GM18519 (cell line): ENCODE measurements at regions not wholly inside any gene's neighbourhood (a gene's known extent, or its start where the extent isn't known, plus 50 kb on each side); places are given as distances from the start of the nearest gene placed in this dataset.
A peak's percentile ranks its signal among the peaks of the same experiment; 100 is the strongest.
"Not testable (repeated sequence)": the region's sequence is repeated elsewhere in the genome, so short reads cannot be mapped to it uniquely, and the experiment has no call there.

ENCODE experiments used
- ATAC-seq: cut with Tn5 transposase; IDR thresholded peaks from one replicate; pipeline ENCODE4 v1.9.1; 2021; ENCODE audit warnings: mild to moderate bottlenecking, moderate library complexity; ENCODE audit not compliant: unreplicated experiment, low FRiP score

DNA sequence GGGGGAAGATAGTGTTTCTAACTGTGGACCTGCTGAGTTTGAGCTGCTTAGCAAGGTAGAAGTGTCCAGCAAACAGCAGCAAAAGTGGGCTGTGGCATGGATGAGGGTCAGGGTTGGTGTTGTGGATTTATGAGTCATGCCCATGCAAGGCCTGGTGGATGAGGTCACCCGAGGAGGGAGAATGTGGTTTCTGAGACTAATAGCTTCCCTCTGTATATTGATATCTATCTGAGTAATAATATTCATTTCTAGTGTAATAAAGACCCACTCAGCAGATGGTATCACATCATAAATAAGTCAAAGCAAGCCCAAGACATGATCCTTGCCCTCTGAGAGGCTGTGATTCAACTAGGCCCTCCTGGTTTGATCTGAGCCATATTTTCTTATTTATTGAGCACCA is 597.8 kb upstream of the CLINT1 start:
- no peak for ATAC-seq

DNA sequence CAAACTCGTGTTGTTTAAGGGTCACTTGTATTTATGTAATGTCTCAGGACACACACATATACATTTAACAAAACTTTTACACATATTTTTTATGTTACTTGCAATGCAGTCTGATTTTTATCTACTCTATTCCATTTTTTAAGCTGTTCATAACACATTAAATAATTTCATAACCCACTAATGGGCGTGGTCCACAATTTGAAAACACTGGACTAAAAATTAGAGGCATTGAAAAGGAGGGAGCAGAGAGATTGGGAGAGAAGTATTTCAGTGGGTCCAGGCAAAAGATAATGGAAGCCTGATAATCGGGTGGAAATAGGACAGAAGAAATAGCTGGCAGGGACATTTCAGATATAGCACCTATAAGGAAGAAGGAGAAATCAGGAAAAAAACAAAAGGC is 597.3 kb upstream of the CLINT1 start:
- no peak for ATAC-seq

DNA sequence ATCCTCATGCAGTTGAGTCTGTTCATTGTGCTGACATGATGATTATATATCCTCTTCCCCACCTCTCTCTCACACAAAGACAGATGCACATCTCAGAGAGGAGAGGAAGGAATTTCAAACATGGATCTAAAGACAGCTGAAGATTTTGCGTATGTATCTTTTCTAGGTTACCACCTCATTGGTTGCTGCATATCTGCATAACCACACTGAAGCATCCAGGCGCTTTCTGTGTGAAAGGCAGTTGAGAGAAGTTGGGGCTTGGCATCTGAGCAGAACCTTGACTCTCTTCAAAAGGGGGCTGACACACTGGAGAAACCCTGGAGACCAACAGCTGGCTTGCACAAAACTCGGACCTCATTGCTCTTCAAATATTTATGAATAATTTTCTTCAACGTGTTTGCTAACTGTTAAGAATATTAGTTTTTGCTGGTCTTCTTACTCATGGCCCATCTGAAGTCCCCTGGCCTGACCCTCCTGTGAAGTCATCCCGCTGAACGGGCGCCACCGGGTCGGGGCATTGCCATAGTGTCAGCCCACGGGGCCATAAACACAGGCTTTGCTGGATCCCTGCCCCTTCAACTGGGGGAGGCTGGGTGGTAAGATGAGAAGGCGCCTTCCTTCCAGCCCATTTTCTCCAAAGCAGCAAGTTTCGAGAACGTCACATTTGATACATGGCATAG is 593.2 kb upstream of the CLINT1 start:
- no peak for ATAC-seq

DNA sequence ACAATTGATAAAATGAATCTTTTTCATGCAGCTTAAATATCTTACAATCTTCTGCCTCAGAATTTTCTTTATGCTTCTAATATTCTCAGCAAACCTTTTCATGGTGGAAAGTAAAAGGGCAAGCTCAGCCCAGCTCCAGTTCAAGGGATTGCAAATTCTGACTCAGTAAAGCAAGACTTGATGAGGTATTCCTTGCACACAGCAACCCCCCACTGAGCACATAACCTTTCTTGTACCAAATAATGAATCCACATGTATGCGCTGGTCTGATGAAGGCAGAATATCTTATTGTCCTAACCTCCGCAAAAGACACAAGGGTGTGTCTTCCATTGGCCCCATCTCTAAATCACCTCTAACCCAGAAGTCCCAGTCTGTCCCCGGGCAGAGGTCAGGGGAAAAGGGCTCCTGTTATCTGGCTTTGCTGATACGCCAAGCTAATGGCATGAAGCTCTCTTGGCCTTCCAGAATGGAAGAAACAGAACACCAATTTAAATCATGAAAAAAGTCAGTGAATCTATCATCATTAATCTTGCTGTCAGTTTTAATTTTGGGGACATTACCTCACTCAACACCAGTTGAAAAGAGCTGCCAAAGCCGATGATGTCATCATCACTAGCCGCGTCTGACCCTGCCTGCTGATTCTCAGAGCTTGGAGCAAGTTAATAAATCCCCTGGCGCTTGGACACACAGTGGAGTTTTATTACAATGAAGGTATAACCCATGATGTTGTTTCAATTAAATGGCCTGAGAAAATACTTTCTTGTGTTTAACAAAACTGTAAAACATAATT is 592.5 kb upstream of the CLINT1 start:
- no peak for ATAC-seq

DNA sequence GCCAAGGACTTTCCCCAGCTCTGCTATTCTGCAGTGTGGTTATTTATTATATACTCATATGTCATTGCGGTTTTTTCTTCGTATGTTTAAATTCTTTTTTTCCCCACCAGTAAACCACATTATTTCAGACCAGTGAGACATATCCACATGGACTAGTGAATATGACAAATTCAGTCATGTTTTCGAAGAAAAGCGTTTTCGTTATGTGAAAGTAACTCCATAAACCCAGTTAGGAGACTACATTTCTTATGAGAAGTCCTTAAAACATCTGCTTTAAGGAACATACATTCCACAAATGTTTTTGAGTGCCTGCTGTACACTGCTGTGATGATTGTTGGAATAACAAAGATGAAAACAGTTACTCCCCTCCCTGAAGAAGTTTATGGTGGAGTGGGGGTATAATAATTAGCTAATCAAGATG is 591.8 kb upstream of the CLINT1 start:
- ATAC-seq, result no peak

DNA sequence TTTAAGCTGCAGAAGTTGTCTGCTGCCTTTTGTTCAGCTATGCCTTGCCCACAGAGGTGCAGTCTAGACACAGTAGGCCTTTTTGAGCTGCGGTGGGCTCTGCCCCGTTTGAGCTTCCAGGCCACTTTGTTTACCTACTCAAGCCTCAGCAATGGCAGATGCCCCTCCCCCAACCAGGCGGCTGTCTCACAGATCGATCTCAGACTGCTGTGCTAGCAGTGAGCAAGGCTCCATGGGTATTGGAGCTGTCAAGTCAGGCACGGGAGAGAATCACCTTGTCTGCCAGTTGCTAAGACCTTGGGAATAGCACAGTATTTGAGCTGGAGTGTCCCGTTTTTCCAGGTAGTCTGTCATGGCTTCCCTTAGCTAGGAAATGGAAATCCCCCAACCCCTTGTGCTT is 587.8 kb upstream of the CLINT1 start:
- ATAC-seq, result not testable (repeated sequence)

DNA sequence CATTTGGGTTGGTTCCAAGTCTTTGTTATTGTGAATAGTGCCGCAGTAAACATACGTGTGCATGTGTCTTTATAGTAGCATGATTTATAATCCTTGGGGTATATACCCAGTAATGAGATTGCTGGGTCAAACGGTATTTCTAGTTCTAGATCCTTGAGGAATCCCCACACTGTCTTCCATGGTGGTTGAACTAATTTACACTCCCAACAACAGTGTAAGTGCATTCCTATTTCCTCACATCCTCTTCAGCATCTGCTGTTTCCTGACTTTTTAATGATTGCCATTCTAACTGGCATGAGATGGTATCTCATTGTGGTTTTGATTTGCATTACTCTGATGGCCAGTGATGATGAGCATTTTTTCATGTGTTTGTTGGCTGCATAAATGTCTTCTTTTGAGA is 580.3 kb upstream of the CLINT1 start:
- ATAC-seq, result not testable (repeated sequence)

DNA sequence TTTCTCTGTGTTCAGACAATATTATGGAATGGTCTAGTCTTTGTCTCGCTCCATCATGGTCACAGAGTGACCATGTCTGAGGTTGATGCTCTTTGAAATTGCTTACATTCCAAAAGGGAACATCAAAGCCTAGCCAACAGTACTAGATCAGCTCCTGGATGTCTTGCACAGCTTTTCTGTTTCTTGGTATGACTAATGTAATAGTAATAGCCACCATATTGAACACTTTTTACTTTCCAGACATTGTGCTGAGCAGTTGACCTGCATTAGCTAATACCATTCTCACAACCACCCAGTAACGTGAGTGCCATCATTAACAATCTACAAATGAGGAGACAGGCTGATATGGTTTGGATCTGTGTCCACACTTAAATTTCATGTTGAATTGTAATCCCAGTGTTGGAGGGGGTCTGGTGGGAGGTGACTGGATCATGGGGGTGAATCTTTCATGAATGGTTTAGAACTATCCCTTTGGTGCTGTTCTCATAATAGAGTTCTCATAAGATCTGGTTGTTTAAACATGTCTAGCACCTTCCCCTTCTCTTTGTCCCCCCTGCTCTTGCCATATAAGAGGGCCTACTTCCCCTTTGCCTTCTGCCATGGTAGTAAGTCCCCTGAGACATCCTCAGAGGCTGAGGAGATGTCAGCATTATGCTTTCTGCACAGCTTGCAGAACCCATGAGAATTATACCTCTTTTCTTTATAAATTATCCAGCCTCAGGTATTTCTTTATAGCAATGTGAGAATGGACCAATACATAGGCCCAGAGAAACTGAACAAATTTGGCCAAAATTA is 577.5 kb upstream of the CLINT1 start:
- no peak for ATAC-seq

DNA sequence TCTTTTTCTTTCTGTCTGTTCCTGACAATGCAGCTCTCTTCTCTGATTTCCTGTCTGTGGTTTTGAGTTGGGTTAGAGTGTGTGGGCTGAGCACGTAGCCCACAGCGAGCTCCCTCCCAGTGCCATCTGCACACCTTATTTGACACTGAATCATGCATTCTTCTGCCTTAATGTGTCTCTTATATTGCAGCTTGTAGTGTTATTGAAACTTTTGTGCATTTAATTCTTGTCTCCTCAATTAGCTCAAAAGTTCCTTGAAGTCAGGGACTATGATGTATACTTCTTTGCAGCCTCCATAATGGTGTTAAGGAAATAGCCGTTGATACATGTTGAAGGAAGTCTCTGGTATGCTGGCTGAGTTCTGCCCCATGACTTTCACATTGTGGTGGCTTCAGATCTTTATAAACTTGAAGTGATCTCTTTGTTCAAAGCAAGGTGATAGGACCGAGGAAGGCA is 576.2 kb upstream of the CLINT1 start:
- peak; percentile 51 for ATAC-seq

DNA sequence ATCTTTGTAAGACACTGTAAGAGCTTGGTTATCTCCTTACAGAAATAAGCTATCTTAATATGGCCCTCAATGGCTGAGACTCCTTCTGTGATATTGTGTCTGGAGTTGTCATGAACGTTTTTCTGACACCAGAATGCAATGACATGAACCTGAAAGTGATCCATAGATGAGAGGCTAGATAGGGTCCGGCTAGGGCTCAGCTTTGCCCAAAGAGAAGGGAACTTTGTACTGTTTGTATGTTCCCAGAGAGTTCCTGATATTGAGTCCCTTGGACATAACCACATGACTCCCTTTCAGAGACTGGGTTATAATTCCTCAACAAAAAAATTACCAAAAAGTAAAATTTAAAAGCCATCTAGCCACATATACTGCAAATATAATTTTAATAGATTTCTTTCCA is 575.8 kb upstream of the CLINT1 start:
- ATAC-seq, result no peak

DNA sequence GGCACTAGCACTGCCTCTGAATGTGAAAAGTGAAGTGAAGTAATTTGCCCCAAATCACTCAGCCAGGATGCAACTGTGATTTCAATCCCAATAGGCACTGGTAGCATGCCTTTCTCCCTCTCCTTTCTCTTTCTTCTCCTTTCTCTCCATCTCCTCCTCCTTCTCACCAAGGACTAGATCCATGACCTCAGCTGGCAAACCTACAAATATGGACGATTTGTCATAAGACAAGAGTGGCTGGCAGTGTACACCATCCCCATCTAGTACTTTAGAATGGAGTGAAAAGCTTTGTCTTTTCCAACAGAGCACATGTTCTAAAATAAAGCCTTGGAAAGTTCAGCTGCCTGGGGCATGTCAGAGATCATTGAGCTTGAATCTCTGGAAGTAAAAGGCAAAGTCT is 574.7 kb upstream of the CLINT1 start:
- ATAC-seq, result no peak

DNA sequence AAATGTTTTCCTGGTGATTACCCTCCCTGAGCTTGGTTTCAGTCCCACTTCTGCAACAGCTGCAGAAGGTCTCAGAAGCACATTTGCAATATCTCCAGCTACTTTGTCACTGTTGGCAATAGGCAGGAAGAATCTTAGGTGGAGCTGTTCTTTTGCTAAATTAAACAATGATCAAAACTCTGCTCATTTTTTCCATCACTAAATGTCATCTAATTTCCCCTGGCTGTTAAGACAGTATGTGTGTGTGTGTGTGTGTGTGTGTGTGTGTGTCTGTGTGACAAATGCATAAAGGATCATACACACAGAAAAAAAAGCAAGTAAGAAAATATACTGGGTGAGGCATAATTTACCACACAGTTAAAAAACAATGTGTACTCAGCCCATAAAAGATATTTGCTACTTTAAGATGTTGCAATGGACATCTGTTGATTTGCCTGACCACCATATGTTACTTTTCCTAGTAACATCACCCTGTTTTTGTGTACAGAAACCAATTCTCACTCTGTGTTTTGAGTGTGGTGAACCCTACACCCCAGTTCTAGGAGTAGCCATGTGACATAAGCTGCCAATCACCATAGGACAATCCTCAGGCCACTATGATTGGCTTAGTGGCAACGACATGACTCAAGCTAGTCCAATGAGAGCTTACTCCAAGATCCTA is 572.6 kb upstream of the CLINT1 start:
- ATAC-seq, result no peak

DNA sequence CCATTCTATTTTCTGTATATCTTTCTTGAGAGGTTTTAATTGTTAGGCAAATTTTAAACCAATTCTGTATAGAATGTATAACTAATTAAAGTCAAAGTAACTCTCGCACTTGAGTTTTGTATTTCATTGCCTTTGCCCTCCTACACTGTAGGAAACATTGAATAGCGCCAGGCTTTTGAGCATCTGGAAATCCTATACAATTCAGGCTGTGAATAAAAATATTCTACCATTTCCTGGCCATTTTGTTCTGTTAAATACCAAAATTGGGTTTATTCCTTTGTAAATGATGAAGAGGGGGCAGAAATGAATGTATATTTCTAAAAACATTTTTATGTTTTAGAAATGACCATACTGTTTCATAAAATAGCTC is 571.8 kb upstream of the CLINT1 start:
- ATAC-seq, result no peak

DNA sequence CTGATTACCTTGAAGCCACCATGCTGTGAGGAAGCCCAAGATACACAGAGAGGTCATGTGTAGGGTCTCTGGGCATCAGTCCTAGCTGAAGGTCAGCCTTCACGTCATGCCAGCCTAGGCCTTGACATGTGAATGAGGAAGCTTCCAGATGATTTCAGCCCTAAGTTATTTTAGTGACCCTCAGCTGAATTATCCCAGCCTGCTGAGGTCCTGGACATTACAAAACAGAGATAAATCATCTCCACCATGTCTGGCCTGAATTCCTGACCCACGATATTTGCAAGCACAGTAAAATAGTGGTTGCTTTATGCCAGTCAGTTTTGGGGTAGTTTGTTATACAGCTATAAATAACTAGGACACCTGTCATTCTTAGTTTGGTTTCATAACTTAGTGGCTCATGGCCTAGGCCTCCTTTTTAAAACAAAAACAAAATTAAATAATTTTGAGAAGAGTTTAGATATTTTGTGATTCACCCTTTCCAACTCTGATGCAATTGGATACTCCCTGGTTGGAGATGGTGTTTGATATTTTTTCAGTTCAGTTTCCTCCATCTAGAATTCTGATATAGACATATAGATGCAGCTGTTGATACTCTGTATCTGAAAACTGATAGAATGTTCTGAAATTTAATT is 571.3 kb upstream of the CLINT1 start:
- no peak for ATAC-seq

DNA sequence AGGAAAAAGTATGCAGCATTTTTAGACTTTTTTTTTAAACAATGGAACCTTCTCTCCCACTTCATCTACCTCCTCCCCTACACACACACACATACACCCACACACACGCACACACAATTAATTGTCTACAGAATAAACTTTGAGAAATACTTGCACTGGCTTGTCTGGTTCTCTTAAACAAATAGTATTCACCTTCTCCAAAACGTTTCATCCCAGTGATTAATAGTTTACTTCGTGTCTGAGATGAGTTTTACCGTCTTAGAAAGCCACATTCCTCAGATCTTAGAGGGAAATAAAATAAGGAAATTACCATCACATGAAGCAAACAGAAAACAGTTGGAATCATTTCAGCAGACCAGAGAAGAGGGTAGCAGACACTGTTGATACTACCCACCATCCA is 570.6 kb upstream of the CLINT1 start:
- ATAC-seq, result no peak

DNA sequence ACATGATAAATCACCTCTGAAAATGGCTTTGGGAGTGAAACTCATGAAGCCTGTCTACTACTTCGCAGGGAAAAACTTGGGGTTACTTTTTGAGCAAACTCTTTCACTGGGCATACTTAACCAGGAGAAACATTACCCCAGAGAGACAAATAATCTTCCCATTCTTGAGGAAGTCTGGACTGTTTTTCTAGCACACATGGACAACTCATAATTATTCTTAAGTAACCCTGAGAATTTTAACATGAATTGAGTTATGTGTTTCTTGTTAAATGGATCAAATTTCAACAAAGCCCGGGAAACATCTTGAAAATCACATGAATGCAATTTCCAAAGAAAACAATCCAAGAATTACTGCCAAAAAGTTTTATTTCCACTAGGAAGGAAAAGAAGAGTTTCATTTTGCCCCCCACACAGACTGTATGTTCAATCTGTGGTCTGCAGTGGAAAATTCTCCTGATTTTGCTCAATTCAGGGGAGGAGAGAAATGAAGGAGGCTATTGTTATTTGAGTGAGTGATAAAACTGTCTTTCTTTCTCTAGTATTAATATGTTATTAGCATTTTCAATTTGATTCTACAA is 564.8 kb upstream of the CLINT1 start:
- no peak for ATAC-seq

DNA sequence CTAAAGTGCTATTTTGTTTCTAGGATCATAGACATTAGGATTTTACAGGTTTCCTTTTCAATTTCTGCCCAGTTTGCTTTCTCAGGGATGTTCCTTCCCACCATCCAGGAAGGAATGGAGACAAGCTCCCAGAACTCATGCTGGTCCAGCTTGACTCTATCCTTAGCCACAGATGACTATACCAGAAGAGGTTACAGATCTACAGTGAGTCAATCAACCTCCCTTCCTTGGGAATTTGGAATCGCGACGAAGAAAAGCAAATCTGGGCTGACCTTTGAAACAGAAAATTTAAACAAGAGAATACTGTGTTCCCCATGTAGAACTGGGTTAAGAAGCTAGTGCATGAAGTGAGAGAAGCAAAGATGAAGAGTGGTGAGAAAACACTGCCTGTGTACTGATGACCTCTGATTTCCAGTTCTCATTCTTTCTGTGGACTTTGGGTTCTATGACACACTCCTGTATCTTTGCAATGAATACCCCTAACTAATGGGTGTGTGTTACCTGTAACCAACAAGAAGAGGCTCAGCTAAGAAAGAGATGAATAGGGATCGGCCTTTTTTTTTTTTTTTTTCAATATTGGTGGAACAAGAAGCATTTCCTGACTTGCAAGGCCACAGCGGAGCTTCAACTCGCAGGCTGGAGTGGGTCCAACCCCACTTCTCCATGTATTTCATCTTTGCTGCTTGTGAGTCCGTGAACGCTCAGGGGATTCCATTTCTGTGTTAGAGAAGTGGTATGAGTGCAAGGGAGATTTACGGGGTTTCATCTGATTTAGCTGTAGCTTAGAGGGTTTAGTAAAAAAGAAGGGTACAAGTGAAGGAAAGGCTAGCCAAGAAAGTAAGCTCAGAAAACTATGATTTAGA is 563.9 kb upstream of the CLINT1 start:
- no peak for ATAC-seq

DNA sequence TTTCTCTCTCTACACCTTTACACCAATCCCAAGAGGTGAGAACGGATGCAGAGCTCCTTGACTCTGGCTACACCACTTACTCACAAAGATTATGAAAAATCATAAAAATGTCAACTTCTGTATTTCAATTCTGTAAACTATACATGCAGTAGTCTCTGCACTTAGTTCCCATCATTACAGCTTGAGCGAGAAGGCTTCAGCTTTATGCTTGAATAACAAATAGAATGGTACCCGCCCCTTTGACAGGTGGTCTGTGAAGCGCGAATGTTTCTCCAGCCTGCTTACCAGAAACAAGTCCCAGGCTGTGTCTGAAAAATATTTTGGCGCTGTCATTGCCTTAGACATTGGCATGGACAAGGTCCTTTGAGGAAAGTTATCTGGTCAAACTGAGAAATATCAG is 562.4 kb upstream of the CLINT1 start:
- no peak for ATAC-seq

DNA sequence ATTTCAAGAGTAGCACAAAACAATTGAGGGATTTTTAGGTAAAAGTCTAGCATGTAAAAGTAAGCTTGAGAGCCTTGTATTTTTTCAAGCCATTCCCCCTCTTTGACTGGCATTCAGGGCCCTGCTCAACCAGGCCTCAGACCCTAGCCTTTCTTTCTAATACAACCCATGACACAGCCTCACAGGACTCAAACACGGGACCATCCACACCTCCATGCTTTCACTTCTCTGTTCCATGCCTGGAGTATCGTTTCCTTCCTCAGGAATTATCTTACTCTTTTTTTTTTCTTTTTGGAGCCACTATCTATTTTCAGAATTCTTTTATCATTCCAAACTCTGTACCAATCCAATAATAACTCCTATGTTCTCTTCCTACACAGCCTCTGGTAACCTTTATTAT is 560.2 kb upstream of the CLINT1 start:
- ATAC-seq, result no peak
